Activated T-cell treated with anti-CD3 and anti-CD28 coated beads for 24 hours (primary cell): ENCODE measurements at regions not wholly inside any gene's neighbourhood (a gene's known extent, or its start where the extent isn't known, plus 50 kb on each side); places are given as distances from the start of the nearest gene placed in this dataset.
"Not testable (repeated sequence)": the region's sequence is repeated elsewhere in the genome, so short reads cannot be mapped to it uniquely, and the experiment has no call there.

Source experiments
- DNase-seq: peaks from one replicate; pipeline ENCODE4 v3.0.0-alpha.2; 2020; ENCODE audit warnings: low read depth

- DNase-seq: no peak
These were observed 50.4 kb downstream of the HAPSTR1 start for GRCh38 chr16:9141813-9142212.

- DNase-seq: no peak
These were observed 52.7 kb downstream of the HAPSTR1 start for GRCh38 chr16:9144106-9144505.

- DNase-seq: no peak
These were observed 57.1 kb downstream of the HAPSTR1 start for GRCh38 chr16:9148374-9149015.

- no peak for DNase-seq
These were observed 59.6 kb downstream of the HAPSTR1 start for GRCh38 chr16:9151074-9151473.

GRCh38 chr16:9151597-9151996, 60.2 kb downstream of the HAPSTR1 start:
- no peak for DNase-seq

GRCh38 chr16:9152649-9153501, 61.4 kb downstream of the HAPSTR1 start:
- no peak for DNase-seq

GRCh38 chr16:9153502-9153864, 62.0 kb downstream of the HAPSTR1 start:
- no peak for DNase-seq

GRCh38 chr16:9154567-9155410, 63.3 kb downstream of the HAPSTR1 start:
- DNase-seq: no peak

GRCh38 chr16:9155871-9156270, 64.4 kb downstream of the HAPSTR1 start:
- DNase-seq: no peak

- DNase-seq: peak; percentile 16
These were observed 68.6 kb downstream of the HAPSTR1 start for GRCh38 chr16:9159839-9160550.

- no peak for DNase-seq
These were observed 69.1 kb downstream of the HAPSTR1 start for GRCh38 chr16:9160551-9160911.

GRCh38 chr16:9165681-9166080, 74.2 kb downstream of the HAPSTR1 start:
- DNase-seq: no peak

GRCh38 chr16:9166326-9166993, 75.0 kb downstream of the HAPSTR1 start:
- DNase-seq: not testable (repeated sequence)

- no peak for DNase-seq
These were observed 77.7 kb downstream of the HAPSTR1 start for GRCh38 chr16:9169094-9169493.

GRCh38 chr16:9170470-9170869, 79.0 kb downstream of the HAPSTR1 start:
- no peak for DNase-seq

GRCh38 chr16:9176547-9177418, 85.3 kb downstream of the HAPSTR1 start:
- DNase-seq: no peak

GRCh38 chr16:9177861-9178260, 86.4 kb downstream of the HAPSTR1 start:
- no peak for DNase-seq

- DNase-seq: no peak
These were observed 92.4 kb downstream of the HAPSTR1 start for GRCh38 chr16:9183682-9184353.

GRCh38 chr16:9184354-9184690, 92.9 kb downstream of the HAPSTR1 start:
- no peak for DNase-seq

GRCh38 chr16:9185381-9185780, 93.9 kb downstream of the HAPSTR1 start:
- no peak for DNase-seq
